GM19099 (cell line): ENCODE measurements at regions not wholly inside any gene's neighbourhood (a gene's known extent, or its start where the extent isn't known, plus 50 kb on each side); places are given as distances from the start of the nearest gene placed in this dataset.

Experiments used
- POLR2A ChIP-seq: IDR thresholded peaks from 3 replicates; pipeline ENCODE4 v1.6.1; 2011; ENCODE audit warnings: low read depth; ENCODE audit not compliant: insufficient read length; ENCODE audit errors: extremely low read depth

DNA sequence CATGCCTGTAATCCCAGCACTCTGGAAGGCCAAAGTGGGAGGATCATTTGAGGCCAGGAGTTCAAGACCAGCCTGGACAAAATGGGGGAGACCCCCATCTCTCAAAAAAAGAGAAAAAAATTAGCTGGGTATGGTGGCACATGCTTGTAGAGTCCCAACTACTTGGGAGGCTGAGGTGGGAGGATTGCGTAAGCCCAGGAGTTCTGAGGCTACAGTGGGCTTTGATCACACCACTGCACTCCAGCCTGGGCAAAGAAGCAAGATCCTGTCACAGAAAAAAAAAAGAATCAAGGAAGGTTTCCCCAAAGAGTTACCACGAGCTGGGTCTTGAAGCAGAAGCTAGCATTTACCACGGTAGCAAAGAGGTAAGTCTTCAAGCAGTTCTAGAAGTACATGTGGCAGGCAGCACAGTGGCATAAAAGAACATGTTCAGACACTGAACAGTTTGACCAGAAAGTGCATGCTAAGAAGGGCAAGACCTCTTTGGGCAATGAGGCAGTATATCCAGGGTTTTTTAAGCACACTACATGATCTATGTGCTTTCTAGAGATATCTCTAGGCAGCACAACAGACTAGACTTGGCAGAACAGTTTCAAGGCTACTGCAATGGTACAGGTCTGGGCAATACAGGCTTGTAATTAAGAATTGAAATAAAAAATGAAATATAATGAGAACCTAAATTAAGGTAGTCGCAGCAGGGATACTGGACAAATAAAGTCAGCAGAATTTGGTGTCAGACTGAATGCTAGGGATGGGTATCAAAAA, 418.5 kb downstream of the SHQ1 start:
- TF ChIP-seq POLR2A = no peak

DNA sequence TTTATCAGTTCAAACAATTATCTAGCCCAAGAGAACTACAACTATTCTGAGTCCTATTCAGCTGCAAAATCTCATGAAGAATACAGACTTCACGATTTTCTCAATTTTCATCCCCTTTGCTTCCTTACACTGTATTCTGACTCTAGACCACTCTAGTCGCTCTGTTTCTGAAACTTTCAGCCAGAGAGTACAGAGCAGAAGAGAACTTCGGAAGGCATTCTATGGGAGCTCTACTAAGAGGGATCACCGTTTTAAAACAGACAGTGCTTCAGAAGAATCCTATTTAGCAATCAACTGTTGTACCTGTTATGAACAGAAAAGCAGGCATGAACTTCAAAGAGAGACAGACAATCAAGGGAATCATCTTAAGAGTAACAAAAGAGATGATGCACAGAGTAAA, 419.4 kb downstream of the SHQ1 start:
- TF ChIP-seq POLR2A = no peak

DNA sequence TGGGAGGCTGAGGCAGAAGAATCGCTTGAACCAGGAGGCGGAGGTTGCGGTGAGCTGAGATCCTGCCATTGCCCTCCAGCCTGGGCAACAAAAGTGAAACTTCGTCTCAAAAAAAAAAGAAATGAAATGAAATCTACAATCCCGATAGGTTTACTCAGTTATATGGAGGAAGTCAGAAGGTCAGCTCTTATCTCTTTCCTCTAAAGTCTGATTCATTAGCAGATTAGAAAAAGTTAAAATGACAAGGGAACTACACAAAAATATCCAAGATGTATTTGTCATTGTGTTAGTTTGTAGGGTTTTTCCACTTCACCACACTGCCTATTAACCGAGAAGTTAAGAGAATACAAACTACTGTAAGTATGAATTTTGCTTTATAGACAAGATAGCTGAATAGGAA, 420.6 kb downstream of the SHQ1 start:
- no peak for TF ChIP-seq POLR2A

DNA sequence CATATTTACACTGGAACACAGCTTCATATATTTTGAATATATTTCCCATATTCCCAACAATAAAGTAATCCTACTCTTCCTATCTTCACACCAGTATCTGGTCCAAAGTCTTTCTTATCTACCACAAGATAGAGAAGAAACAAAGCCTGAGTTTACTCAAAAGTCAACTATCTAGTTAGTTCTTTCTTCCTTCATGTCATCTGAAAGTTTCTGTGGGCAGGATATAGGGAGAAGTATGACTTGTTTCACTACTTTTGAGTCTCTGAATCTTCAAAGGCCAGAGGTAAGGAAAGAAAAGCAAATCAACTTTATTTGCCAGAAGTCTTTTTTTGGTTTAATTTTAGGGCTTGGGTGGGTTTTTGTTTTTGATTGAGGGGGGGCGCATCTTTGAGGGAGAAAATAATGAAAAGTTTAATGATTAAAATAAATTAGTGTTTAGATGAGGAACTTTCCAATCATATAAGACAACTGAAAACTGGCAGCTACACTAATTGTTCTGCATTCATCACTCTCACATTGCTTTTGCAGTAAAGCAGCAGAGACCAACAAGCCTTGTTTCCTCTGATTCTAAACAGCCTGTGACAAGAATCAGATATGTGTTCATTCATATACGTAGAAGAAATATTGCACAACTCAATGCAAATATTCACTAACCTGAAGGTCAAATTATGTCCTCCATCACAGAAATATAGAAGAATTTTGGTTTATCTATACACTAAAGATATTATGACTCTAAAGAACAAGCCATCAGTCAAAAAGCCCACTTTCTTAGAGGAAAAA, 421.4 kb downstream of the SHQ1 start:
- no peak for TF ChIP-seq POLR2A

DNA sequence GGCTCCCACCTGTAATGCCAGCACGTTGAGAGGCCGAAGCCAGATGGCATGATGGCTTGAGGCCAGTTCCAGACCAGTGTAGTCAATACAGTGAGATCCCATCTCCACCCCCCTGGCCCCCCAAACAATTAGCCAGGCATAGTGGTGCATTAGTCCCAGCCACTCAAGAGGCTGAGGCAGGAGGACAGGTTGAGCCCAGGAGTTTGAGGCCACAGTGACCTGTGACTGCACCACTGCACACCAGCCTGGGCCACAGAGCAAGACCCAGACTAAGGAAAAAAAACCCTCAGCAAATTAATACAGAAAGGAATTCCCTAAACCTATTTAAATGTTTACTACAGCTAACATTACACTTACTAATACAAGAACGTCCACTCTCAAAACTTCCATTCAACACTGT, 424.6 kb downstream of the SHQ1 start:
- no peak for TF ChIP-seq POLR2A

DNA sequence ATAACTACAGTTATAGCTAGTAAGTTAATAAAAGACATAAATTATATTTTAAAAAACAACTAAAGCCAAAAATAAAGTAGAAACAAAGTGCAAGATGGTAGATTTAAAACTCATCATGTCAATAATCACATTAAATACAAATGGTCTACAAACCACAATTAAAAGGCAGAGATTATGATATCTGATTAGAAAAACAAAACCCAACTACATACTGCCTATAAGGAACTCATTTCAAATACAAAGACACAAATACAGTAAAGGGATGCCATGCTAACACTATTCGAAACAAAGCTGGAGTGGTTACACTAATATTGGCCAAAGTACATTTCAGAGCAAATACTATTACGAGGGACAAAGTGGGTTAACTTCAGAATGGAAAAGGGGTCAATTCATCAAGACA, 426.5 kb downstream of the SHQ1 start:
- no peak for TF ChIP-seq POLR2A

DNA sequence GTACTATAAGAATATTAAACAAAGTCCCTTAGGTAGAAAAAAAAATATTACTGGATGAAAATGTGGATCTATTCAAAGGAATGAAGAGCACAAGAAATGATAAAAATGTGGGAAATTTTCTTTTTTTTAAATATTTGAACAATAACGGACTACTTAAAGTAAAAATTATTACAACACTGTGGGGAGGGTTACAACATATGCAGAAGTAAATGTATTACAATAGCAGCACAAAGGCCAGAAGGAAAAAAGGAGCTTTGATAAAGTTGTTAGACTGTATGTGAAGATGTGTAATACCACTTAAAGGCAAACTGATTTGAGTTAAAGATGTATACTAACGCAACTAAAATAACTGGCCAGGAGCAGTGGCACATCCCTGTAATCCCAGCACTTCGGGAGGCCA, 427.1 kb downstream of the SHQ1 start:
- TF ChIP-seq POLR2A = no peak

DNA sequence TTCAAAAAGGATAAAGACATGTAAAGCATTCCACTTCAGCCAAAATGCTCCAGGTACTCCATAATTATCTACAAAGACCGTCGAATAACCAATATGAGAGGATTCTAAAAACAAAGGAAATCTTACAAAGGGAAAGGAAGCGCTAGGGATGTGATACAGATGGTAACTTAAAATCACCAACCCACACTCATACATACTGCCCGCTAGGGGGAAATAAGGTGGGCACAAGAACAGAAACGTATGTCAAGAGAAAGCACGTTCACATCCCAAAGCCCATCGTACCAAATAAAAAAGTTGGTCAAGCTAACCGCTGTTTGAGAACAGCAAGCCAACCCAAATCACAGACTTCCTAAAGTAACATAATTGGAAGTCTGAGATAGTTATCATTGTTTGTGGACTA, 429.4 kb downstream of the SHQ1 start:
- TF ChIP-seq POLR2A = no peak

DNA sequence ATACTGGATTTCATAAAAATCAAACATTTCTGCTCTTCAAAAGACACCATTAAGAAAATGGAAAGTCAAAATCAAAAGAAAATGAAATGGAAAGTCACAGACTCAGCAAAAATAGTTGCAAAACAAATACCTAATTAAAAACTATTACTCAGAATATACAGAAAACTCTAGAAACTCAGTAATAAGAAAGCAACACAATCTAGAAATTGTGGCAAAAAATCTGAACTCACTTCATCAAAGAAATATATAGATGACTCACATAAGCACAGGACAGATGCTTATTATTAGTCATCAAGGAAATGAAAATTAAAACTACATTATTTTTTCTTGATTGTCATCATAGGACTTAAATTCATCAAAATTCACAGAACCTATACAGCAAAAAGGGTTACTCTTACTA, 430.0 kb downstream of the SHQ1 start:
- no peak for TF ChIP-seq POLR2A

DNA sequence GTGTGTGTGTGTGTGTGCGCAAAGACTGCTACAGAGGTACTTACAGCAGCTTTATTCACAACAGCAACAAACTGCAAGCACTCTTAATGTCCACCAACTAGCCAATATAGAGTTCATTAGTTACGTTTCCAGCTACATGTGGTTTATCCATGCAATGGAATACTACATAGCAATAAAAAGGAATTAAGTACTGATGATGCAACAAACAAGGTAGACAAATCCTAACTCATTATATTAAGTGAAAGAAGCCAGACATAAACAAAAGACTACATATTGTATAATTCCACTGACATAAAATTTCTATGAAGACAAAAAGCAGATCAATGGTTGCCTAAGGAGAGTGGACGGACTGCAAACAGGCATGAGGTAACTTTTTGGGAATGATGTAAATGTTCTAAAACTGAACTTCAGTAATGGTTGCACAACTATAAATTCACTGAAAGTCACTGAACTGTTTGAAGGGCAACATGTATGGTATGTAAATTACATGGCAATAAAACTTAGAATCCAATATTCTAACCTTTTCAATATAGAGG, 433.7 kb downstream of the SHQ1 start:
- TF ChIP-seq POLR2A = no peak

DNA sequence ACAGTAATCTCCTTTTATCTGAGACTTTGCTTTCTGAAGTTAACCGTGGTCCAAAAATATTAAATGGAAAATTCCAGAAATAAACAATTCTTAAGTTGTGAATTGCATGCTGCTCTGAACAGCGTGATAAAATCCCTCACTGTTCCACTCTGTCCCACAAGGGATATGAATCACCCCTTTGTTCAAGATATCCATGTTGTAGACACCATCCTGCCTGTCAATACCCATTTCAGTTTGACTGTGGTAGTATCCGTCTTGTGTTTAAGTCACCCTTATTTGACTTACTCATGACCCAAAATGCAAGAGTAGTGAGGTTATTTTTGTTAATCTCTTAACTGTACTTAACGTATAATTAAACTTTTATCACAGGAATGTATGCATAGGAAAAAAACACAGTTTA, 435.0 kb downstream of the SHQ1 start:
- TF ChIP-seq POLR2A = no peak

DNA sequence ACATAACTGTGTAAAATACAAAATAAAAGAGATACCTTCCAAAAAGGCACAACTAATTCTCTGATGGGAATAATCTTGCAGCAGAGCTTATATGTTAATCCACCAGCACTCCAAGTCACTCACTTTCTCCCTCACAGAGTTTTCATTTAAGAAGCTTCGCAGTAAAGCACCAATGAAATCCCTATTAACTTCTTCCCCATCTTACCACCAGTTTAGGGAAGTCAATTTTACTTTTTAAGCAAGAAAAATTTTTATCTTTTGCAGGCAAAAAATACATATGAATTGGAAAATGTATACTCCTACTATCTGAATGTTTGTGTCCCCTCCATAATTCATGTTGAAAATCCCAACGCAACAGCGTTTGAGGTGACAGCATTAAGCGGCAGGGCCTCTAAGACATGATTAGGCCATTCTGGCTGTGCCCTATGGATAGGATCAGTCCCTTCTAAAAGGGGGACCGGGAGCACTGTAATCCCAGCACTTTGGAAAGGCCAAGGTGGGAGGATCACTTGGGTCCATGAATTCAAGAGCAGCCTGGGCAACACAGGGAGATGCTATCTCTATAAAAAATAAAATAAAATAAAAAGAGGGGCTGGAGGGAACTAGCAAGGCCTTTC, 435.8 kb downstream of the SHQ1 start:
- no peak for TF ChIP-seq POLR2A

DNA sequence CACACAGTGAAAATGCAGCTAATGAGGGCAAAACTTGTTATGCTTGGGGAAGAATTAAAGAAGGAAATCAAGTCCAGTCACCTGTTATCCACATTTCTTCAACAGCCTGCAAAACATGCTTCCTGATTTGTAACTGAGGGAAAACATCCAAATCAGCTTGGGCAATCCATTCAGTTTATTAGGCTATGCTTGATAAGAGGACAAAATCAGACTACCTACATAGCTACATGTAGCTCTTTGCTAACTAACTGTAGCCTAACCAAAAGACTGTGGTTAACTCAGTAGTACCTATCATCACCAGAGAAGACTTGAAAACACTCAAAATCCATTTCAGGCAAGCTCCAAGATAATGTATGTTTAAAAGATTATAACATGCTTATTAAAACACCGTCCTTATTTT, 436.4 kb downstream of the SHQ1 start:
- TF ChIP-seq POLR2A = no peak

DNA sequence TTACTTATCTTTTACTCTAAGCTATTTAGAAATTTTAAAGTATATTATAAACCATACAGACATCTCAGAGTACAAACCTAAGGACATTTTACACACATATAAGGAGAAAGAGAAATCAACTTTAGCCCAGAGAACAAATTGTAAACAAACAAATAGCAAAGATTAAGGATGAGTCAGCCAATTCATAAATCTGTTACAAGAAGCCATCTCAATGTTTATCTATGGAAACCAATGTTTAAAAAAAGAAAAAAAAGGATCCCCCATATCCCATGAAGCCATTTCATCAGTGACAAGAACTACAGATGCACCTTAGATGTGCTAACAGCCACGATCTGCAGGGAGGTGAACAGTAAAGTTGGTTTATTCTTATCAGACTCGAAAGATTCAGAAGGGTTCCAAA, 437.1 kb downstream of the SHQ1 start:
- TF ChIP-seq POLR2A = no peak

DNA sequence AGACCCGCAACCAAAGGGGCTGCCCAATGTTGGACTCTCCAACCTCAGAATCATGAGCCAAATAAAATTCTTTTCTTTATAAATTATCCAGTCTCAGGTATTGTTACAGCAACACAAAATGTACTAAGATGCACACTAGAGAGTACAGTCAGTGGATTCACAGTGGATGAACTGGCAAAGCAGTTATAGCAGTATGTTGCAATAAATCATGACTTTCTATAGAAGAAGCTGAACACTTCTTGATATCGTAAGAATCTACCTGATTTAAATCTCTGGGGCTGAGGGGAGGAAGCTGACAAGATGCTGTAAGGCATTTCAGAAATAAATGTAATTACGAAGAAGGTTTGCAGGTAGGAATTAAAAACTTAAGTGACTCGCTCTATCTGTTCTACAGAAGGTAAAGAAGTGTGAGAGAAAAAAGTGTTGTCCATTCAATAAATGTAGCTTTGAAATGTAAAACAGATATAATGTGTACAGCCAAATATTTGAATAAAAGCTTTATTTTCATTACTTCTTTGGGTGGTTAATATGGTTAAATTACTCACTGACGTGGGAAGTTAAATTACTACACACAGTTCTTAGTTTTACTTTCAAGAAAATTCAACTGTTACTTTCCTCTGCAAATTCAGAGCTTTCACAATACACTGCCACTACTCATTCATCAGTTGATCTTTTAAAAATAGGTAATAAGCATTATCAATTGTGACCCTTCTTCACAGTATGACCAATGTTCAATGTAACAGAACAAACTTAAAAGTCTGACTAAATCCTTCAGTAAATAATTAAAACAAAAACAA, 439.1 kb downstream of the SHQ1 start:
- TF ChIP-seq POLR2A = no peak
